ENCODE measurements at regions not wholly inside any gene's neighbourhood (a gene's known extent, or its start where the extent isn't known, plus 50 kb on each side); places are given as distances from the start of the nearest gene placed in this dataset.

- DNase-seq = no peak
Measured at GRCh38 chr22:47392729-47393128, 630.3 kb downstream of the TBC1D22A start.

GRCh38 chr22:47392054-47392347, 629.6 kb downstream of the TBC1D22A start:
- no peak for DNase-seq
- no peak for TF ChIP-seq POLR2A (IDR thresholded peaks at IDR 0.05)
- TF ChIP-seq CTCF (IDR thresholded peaks at IDR 0.05) = no peak
- Histone ChIP-seq H3K27ac (no peak overlapping the region), H3K9me3 (no peaks in the 10 kb centered on the region), H3K27me3 (peaks cover 0 to 35% (median 0%) of the 10 kb centered on the region in 4 donors), H3K4me3 (no peak overlapping the region), H3K4me1 (no peaks in the 10 kb centered on the region), H3K36me3 (no peaks in the 10 kb centered on the region)
- intact Hi-C loops (cut with DNase I) = no loop called here
- 85% methylated on average over 9 to 11 of the region's 11 CpGs for WGBS, 2 donors

More at GRCh38 chr22:47392729-47393128, 630.3 kb downstream of the TBC1D22A start:
- TF ChIP-seq POLR2A (IDR thresholded peaks at IDR 0.05) = no peak
- no peak for TF ChIP-seq CTCF (IDR thresholded peaks at IDR 0.05)
- peaks cover 0 to 33% (median 0%) of the 10 kb centered on the region in 4 donors for H3K27me3 ChIP-seq
- WGBS, 2 donors = no CpG with 5 or more reads among the region's 8 CpGs
- intact Hi-C loops (cut with DNase I) = no loop called here
- H3K36me3 ChIP-seq = no peaks in the 10 kb centered on the region
- H3K27ac ChIP-seq = no peak overlapping the region
- H3K4me3 ChIP-seq = no peak overlapping the region
- H3K9me3 ChIP-seq = no peaks in the 10 kb centered on the region
- H3K4me1 ChIP-seq = no peaks in the 10 kb centered on the region

GRCh38 chr22:47391169-47392053, 629.0 kb downstream of the TBC1D22A start:
- H3K4me3 ChIP-seq = no peak overlapping the region
- TF ChIP-seq POLR2A (IDR thresholded peaks at IDR 0.05) = no peak
- no peak for TF ChIP-seq CTCF (IDR thresholded peaks at IDR 0.05)
- no peak for DNase-seq
- H3K27ac ChIP-seq = no peak overlapping the region
- intact Hi-C loops (cut with DNase I) = no loop called here
- no peaks in the 10 kb centered on the region for H3K36me3 ChIP-seq
- no peaks in the 10 kb centered on the region for H3K9me3 ChIP-seq
- peaks cover 0 to 35% (median 0%) of the 10 kb centered on the region in 4 donors for H3K27me3 ChIP-seq
- 66 to 71% methylated on average over 5 to 8 of the region's 23 CpGs for WGBS, 2 donors
- H3K4me1 ChIP-seq = no peaks in the 10 kb centered on the region

GRCh38 chr22:47390026-47390970, 627.8 kb downstream of the TBC1D22A start:
- H3K9me3 ChIP-seq = no peaks in the 10 kb centered on the region
- TF ChIP-seq POLR2A (IDR thresholded peaks at IDR 0.05) (no peak), CTCF (IDR thresholded peaks at IDR 0.05) (no peak)
- H3K4me3 ChIP-seq = no peak overlapping the region
- H3K36me3 ChIP-seq = no peaks in the 10 kb centered on the region
- 80% methylated on average over 25 to 33 of the region's 44 CpGs for WGBS, 2 donors
- no peak overlapping the region for H3K27ac ChIP-seq
- no peak for DNase-seq
- no peaks in the 10 kb centered on the region for H3K4me1 ChIP-seq
- intact Hi-C loops (cut with DNase I) = no loop called here
- peaks cover 0 to 37% (median 0%) of the 10 kb centered on the region in 4 donors for H3K27me3 ChIP-seq

- Histone ChIP-seq H3K4me1 (no peaks in the 10 kb centered on the region), H3K27me3 (peaks cover 0 to 48% (median 0%) of the 10 kb centered on the region in 4 donors), H3K27ac (no peak overlapping the region), H3K4me3 (no peak overlapping the region), H3K9me3 (no peaks in the 10 kb centered on the region), H3K36me3 (no peaks in the 10 kb centered on the region)
- no peak for DNase-seq
- TF ChIP-seq CTCF (IDR thresholded peaks at IDR 0.05) (no peak), POLR2A (IDR thresholded peaks at IDR 0.05) (no peak)
- WGBS, 2 donors = 61 to 65% methylated on average over 8 of the region's 11 CpGs
- intact Hi-C loops (cut with DNase I) = no loop called here
Measured at GRCh38 chr22:47389201-47389600, 626.8 kb downstream of the TBC1D22A start.

All from esophagus squamous epithelium (tissue), 5 donors.